Upper lobe of left lung (tissue), 4 donors: ENCODE measurements at regions not wholly inside any gene's neighbourhood (a gene's known extent, or its start where the extent isn't known, plus 50 kb on each side); places are given as distances from the start of the nearest gene placed in this dataset.

Experiments
- CTCF ChIP-seq, 6 experiments: fragments of 450-650 bp in 4 of 6; fragments of 200-600 bp in 2 of 6; sonication (generic) in 2 of 6; IDR thresholded peaks; one replicate each; pipeline ENCODE4 v1.5.1; 2016 to 2019; ENCODE audit warnings: antibody characterized with exemption in 6 of 6
- POLR2A ChIP-seq, 4 donors: fragments of 450-650 bp; IDR thresholded peaks; one replicate each; pipeline ENCODE4 v1.5.1; 2016 to 2017; ENCODE audit warnings: antibody characterized with exemption in 4 of 4, mild to moderate bottlenecking in 2 of 4
- POLR2AphosphoS5 ChIP-seq, 2 donors: sonication (generic); formaldehyde crosslinking; IDR thresholded peaks; one replicate each; pipeline ENCODE4 v1.5.1; 2017; ENCODE audit warnings: antibody characterized with exemption in 2 of 2

DNA sequence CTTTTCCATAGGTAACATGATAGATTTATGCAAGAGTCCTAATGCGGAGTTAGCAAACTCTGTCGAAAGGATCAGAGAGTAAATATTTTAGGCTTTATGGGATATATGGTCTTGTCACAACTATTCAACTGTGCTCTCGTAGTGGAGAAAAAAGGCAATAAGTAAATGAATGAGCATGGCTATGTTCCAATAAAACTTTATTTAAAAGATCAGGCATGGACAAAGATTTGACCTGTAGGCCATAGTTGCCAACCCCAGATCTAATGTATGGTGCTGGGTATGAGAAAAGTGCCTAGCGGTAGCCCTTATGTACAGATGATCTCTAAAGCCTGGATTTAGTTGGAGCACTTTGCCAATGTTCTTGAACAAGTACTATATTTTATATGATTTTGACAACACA lies 498.8 kb upstream of the C1orf87 start:
- TF ChIP-seq CTCF (IDR thresholded peaks at IDR 0.05) (no peak), POLR2A (IDR thresholded peaks at IDR 0.05) (no peak), POLR2AphosphoS5 (IDR thresholded peaks at IDR 0.05) (no peak)
